ENCODE measurements at regions not wholly inside any gene's neighbourhood (a gene's known extent, or its start where the extent isn't known, plus 50 kb on each side); places are given as distances from the start of the nearest gene placed in this dataset.
"Not testable (repeated sequence)": the region's sequence is repeated elsewhere in the genome, so short reads cannot be mapped to it uniquely, and the experiment has no call there.

DNA sequence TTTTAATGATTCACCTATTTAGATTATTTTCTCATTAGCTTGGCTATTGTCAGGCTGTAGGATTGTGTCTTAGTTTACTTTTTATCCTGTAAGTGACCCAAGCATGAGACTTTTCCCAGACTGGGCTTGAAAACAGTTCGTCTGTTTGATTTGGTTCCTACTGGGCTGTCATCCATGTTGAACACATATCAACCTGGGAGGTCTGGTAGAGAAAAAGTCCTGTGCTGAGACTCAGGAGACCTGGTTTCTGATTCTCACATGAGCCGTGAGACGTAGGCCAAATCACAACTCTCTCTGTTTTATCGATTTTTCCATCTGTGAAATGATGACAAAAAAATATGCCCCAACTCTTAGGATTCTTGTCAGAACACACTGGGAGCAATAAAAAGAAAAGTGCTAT lies 98.8 kb upstream of the GALNT15 start:
- Histone ChIP-seq H3K4me3 (ENCODE audit: low read depth, low read length) (no peak overlapping the region), H2AFZ (ENCODE audit: low read length, unreplicated experiment) (no peak overlapping the region), H3K27me3 (ENCODE audit: insufficient read depth, low read length) (no peaks in the 10 kb centered on the region), H3K4me1 (ENCODE audit: control insufficient read depth, insufficient read depth, low read length, unreplicated experiment) (peaks cover 39% of the 10 kb centered on the region), H3K79me2 (ENCODE audit: control insufficient read depth, insufficient read depth, low read length, unreplicated experiment) (no peaks in the 10 kb centered on the region), H3K36me3 (ENCODE audit: insufficient read depth, low read length) (peaks cover 12% of the 10 kb centered on the region; the same call in 1 of the 2 replicates), H3K27ac (ENCODE audit: low read depth, low read length) (no peak overlapping the region)

DNA sequence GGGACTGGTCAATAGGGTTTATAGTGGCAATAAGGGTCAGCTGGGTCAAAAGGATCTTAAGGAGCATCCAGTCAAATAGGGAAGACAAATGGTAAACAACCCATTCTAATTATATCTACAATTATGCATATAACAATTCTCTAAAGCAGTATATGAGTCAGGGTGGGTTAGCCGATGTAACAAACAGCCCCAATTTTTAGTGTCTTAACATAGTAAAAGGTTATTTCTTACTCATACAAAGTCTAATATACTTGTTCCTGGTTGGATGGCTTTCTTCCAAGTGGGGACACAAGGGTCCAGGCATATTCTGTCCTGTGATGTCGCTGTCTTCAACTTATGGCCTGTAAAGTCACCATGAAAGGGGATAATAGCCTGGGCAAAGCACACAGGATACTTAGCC lies 97.9 kb upstream of the GALNT15 start:
- H2AFZ ChIP-seq (ENCODE audit: low read length, unreplicated experiment): no peak overlapping the region
- H3K4me3 ChIP-seq (ENCODE audit: low read depth, low read length): no peak overlapping the region
- H3K36me3 ChIP-seq (ENCODE audit: insufficient read depth, low read length): peaks cover 12% of the 10 kb centered on the region; the same call in 1 of the 2 replicates
- no peak overlapping the region for H3K27ac ChIP-seq (ENCODE audit: low read depth, low read length)
- no peaks in the 10 kb centered on the region for H3K79me2 ChIP-seq (ENCODE audit: control insufficient read depth, insufficient read depth, low read length, unreplicated experiment)
- no peaks in the 10 kb centered on the region for H3K27me3 ChIP-seq (ENCODE audit: insufficient read depth, low read length)
- H3K4me1 ChIP-seq (ENCODE audit: control insufficient read depth, insufficient read depth, low read length, unreplicated experiment): peaks cover 39% of the 10 kb centered on the region

DNA sequence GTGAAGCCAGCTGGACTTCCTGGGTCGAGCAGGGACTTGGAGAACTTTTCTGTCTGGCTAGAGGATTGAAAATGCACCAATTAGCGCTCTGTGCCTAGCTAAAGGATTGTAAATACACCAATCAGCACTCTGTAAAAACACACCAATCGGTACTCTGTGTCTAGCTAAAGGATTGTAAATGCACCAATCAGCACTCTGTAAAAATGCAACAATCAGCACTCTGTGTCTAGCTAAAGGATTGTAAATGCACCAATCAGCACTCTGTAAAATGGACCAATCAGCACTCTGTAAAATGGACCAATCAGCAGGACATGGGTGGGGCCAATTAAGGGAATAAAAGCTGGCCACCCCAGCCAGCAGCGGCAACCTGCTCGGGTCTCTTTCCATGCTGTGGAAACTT lies 97.3 kb upstream of the GALNT15 start:
- not testable (repeated sequence) for H3K79me2 ChIP-seq (ENCODE audit: control insufficient read depth, insufficient read depth, low read length, unreplicated experiment); H3K27ac ChIP-seq (ENCODE audit: low read depth, low read length); H2AFZ ChIP-seq (ENCODE audit: low read length, unreplicated experiment); H3K4me3 ChIP-seq (ENCODE audit: low read depth, low read length); H3K27me3 ChIP-seq (ENCODE audit: insufficient read depth, low read length)
- Histone ChIP-seq H3K4me1 (ENCODE audit: control insufficient read depth, insufficient read depth, low read length, unreplicated experiment) (peaks cover 39% of the 10 kb centered on the region), H3K36me3 (ENCODE audit: insufficient read depth, low read length) (peaks cover 12% of the 10 kb centered on the region; the same call in 1 of the 2 replicates)

DNA sequence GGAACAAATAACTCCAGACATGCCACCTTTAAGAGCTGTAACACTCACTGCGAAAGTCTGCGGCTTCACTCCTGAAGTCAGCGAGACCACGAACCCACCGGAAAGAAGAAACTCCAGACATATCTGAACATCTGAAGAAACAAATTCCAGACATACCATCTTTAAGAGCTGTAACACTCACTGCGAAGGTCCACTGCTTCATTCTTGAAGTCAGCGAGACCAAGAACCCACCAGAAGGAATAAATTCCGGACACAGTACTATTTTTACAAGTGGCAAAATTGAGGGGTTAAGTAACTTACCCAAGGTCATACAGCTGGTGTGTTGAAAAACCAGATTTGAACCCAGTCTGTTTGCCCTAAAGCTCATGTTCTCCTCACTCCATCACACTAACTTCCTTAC lies 96.8 kb upstream of the GALNT15 start:
- H2AFZ ChIP-seq (ENCODE audit: low read length, unreplicated experiment); H3K79me2 ChIP-seq (ENCODE audit: control insufficient read depth, insufficient read depth, low read length, unreplicated experiment); H3K27me3 ChIP-seq (ENCODE audit: insufficient read depth, low read length); H3K4me3 ChIP-seq (ENCODE audit: low read depth, low read length); H3K27ac ChIP-seq (ENCODE audit: low read depth, low read length): not testable (repeated sequence)
- H3K36me3 ChIP-seq (ENCODE audit: insufficient read depth, low read length): peaks cover 12% of the 10 kb centered on the region; the same call in 1 of the 2 replicates
- peaks cover 38% of the 10 kb centered on the region for H3K4me1 ChIP-seq (ENCODE audit: control insufficient read depth, insufficient read depth, low read length, unreplicated experiment)

DNA sequence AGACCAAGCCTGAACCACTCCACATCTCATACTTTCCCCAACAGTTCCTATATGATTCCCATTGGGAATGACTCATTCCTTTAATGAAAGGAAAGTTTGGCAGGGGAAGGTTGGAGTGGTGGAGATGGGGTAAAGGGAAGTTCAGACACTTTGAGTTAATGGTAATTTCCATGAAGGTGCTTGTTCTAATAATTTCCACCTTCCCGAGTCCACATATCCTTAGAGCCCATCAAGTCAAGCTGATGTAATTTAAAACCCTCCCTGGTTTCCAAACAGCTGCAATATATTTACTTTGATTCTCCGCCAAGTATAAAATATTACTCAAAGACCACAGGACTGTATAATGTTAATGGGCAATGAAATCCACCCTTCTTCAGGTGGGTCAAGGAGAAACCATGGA lies 95.0 kb upstream of the GALNT15 start:
- H3K27ac ChIP-seq (ENCODE audit: low read depth, low read length): peak overlapping the region; percentile 17

DNA sequence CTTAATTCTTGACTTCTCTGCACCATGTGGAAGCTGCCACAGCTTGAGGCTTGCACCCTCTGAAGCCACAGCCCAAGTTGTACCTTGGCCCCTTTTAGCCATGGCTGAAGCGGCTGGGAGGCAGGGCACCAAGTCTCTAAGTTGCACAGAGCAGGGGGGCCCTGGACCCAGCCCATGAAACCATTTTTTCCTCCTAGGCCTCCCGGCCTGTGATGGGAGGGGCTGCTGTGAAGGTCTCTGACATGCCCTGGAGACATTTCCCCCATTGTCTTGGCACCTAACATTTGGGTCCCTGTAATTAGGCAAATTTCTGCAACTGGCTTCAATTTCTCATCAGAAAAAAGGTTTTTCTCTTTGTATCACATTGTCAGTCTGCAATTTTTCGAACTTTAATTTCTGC lies 92.8 kb upstream of the GALNT15 start:
- H3K4me3 ChIP-seq (ENCODE audit: low read depth, low read length): no peak overlapping the region
- H3K79me2 ChIP-seq (ENCODE audit: control insufficient read depth, insufficient read depth, low read length, unreplicated experiment): no peaks in the 10 kb centered on the region
- no peaks in the 10 kb centered on the region for H3K27me3 ChIP-seq (ENCODE audit: insufficient read depth, low read length)
- H2AFZ ChIP-seq (ENCODE audit: low read length, unreplicated experiment): no peak overlapping the region
- H3K27ac ChIP-seq (ENCODE audit: low read depth, low read length): no peak overlapping the region
- peaks cover 3% of the 10 kb centered on the region; the same call in 1 of the 2 replicates for H3K36me3 ChIP-seq (ENCODE audit: insufficient read depth, low read length)
- peaks cover 28% of the 10 kb centered on the region for H3K4me1 ChIP-seq (ENCODE audit: control insufficient read depth, insufficient read depth, low read length, unreplicated experiment)

More for the DNA sequence above, 95.0 kb upstream of the GALNT15 start:
- H3K36me3 ChIP-seq (ENCODE audit: insufficient read depth, low read length): peaks cover 12% of the 10 kb centered on the region; the same call in 1 of the 2 replicates
- H2AFZ ChIP-seq (ENCODE audit: low read length, unreplicated experiment): no peak overlapping the region
- H3K4me1 ChIP-seq (ENCODE audit: control insufficient read depth, insufficient read depth, low read length, unreplicated experiment): peaks cover 19% of the 10 kb centered on the region
- H3K27me3 ChIP-seq (ENCODE audit: insufficient read depth, low read length): no peaks in the 10 kb centered on the region
- H3K79me2 ChIP-seq (ENCODE audit: control insufficient read depth, insufficient read depth, low read length, unreplicated experiment): no peaks in the 10 kb centered on the region
- no peak overlapping the region for H3K4me3 ChIP-seq (ENCODE audit: low read depth, low read length)

DNA sequence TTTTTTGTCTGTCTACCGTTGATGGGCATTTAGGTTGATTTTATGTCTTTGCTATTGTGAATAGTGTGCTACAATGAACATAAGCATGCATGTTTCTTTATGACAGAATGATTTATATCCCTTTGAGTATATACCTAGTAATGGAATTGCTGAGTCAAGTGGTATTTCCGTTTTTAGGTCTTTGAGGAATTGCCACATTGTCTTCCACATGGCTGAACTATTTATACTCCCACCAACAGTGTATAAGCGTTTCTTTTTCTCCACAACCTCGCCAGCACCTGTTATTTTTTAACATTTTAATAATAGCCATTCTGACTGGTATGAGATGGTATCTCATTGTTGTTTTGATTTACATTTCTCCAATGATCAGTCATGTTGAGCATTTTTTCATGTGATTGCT lies 89.6 kb upstream of the GALNT15 start:
- Histone ChIP-seq H3K27ac (ENCODE audit: low read depth, low read length) (peak overlapping the region; percentile 51), H3K36me3 (ENCODE audit: insufficient read depth, low read length) (no peaks in the 10 kb centered on the region), H3K4me1 (ENCODE audit: control insufficient read depth, insufficient read depth, low read length, unreplicated experiment) (peaks cover 32% of the 10 kb centered on the region), H3K4me3 (ENCODE audit: low read depth, low read length) (no peak overlapping the region), H3K79me2 (ENCODE audit: control insufficient read depth, insufficient read depth, low read length, unreplicated experiment) (no peaks in the 10 kb centered on the region), H2AFZ (ENCODE audit: low read length, unreplicated experiment) (no peak overlapping the region), H3K27me3 (ENCODE audit: insufficient read depth, low read length) (no peaks in the 10 kb centered on the region)

DNA sequence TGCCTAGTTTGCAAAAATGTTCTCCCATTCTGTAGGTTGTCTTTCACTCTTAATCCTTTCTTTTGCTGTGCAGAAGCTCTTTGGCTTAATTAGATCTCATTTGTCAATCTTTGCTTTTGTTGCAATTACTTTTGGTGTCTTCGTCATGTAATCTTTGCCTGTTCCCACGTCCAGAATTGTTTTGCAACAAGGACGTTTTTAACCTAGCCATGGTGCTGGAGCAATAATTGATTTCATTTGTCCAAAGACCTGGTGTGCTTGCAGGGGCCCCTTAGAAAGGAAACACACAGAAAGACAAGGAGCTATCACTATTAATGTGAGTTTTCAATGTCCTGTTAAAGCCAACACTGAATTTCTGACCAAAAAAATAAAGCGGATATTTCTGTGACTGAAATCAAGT lies 89.1 kb upstream of the GALNT15 start:
- no peaks in the 10 kb centered on the region for H3K36me3 ChIP-seq (ENCODE audit: insufficient read depth, low read length)
- peak overlapping the region; percentile 47 for H3K27ac ChIP-seq (ENCODE audit: low read depth, low read length)
- H3K4me1 ChIP-seq (ENCODE audit: control insufficient read depth, insufficient read depth, low read length, unreplicated experiment): peaks cover 35% of the 10 kb centered on the region
- no peak overlapping the region for H3K4me3 ChIP-seq (ENCODE audit: low read depth, low read length)
- H3K79me2 ChIP-seq (ENCODE audit: control insufficient read depth, insufficient read depth, low read length, unreplicated experiment): no peaks in the 10 kb centered on the region
- H3K27me3 ChIP-seq (ENCODE audit: insufficient read depth, low read length): no peaks in the 10 kb centered on the region
- H2AFZ ChIP-seq (ENCODE audit: low read length, unreplicated experiment): no peak overlapping the region

DNA sequence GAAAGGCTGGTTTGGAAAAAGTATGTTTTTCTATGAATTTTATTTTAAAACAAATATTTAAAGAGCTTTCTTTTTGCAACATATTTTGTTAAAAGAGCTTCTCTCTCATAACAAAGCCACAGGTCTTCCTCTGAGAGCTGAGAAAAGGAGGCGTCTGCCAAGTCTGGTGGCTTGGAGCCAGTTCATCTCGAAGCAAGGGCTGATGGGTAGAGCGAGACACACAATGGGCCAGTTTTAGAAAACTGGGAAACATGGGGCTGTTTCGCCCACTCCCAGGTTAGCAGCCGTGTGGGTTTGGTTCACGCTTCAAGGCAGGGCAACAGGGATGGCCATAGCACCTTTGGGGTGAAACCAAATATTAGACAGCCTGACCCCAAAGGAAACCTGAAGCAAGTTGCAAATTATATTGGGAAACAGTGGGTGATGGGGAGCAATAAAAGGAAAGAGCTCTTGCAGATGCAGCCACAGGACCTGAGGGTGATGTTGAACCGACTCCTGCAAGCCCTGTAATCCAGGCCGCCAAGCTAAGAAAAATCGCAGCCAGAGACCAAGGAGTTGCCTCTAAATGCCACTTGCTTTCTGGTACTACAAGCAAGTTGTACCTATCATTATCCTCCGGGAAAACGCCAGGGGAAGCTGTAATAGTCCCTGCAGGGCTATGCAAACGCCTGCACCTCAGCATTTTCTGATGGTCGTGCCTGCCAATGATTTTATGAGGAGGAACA lies 88.4 kb upstream of the GALNT15 start:
- Histone ChIP-seq H3K27ac (ENCODE audit: low read depth, low read length) (peak overlapping the region; percentile 47), H3K4me3 (ENCODE audit: low read depth, low read length) (no peak overlapping the region), H3K4me1 (ENCODE audit: control insufficient read depth, insufficient read depth, low read length, unreplicated experiment) (peaks cover 41% of the 10 kb centered on the region), H3K79me2 (ENCODE audit: control insufficient read depth, insufficient read depth, low read length, unreplicated experiment) (no peaks in the 10 kb centered on the region), H3K36me3 (ENCODE audit: insufficient read depth, low read length) (no peaks in the 10 kb centered on the region), H3K27me3 (ENCODE audit: insufficient read depth, low read length) (no peaks in the 10 kb centered on the region), H2AFZ (ENCODE audit: low read length, unreplicated experiment) (no peak overlapping the region)

DNA sequence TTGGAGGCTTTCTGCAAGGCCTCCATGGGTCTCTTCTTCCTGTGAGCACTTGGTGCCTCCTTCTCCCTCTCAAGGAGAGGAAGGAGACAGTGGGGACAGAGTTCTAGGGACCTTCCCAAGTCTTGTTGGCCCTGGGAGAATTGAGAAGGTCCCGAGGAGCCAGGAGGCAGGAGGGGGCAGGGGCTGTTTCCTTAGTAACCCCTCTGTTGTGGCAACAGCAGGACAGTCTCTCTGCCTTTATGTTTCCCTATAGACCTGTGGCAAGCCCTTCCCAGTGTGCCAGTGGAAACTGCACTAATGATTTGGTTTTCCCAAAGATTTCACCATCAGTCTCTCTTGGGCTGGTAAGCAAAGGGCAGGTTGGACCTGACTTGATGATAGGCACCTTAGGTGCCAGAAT lies 87.8 kb upstream of the GALNT15 start:
- Histone ChIP-seq H3K4me3 (ENCODE audit: low read depth, low read length) (no peak overlapping the region), H3K27ac (ENCODE audit: low read depth, low read length) (no peak overlapping the region), H3K79me2 (ENCODE audit: control insufficient read depth, insufficient read depth, low read length, unreplicated experiment) (no peaks in the 10 kb centered on the region), H2AFZ (ENCODE audit: low read length, unreplicated experiment) (no peak overlapping the region), H3K4me1 (ENCODE audit: control insufficient read depth, insufficient read depth, low read length, unreplicated experiment) (peaks cover 45% of the 10 kb centered on the region), H3K27me3 (ENCODE audit: insufficient read depth, low read length) (no peaks in the 10 kb centered on the region), H3K36me3 (ENCODE audit: insufficient read depth, low read length) (no peaks in the 10 kb centered on the region)

DNA sequence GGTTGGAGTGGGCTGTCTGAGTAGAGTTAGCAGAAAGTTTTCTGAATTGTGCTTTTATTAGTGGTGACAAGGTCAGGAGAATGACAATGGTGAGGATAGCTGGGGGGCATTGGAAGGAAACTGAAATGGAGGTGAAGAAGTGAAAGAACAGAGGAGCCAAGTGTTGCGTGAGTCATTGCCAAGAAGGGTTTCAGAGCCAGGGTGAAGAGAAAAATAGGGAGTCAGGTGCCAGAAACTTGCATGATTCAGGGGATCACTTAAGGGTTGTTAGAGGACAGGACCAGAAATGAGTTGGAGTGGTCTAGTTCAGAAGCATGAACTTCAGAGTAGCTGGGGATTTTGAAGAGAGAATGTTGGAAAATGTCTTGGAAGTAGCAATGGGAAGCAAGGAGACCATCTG lies 86.0 kb upstream of the GALNT15 start:
- Histone ChIP-seq H3K27me3 (ENCODE audit: insufficient read depth, low read length) (no peaks in the 10 kb centered on the region), H3K4me3 (ENCODE audit: low read depth, low read length) (no peak overlapping the region)

More for the DNA sequence above, 86.0 kb upstream of the GALNT15 start:
- no peak overlapping the region for H3K27ac ChIP-seq (ENCODE audit: low read depth, low read length)
- H3K4me1 ChIP-seq (ENCODE audit: control insufficient read depth, insufficient read depth, low read length, unreplicated experiment): peaks cover 45% of the 10 kb centered on the region
- H3K79me2 ChIP-seq (ENCODE audit: control insufficient read depth, insufficient read depth, low read length, unreplicated experiment): no peaks in the 10 kb centered on the region
- no peaks in the 10 kb centered on the region for H3K36me3 ChIP-seq (ENCODE audit: insufficient read depth, low read length)
- H2AFZ ChIP-seq (ENCODE audit: low read length, unreplicated experiment): no peak overlapping the region
